Central memory CD8-positive, alpha-beta T cell (primary cell): ENCODE measurements at regions not wholly inside any gene's neighbourhood (a gene's known extent, or its start where the extent isn't known, plus 50 kb on each side); places are given as distances from the start of the nearest gene placed in this dataset.
"Not testable (repeated sequence)": the region's sequence is repeated elsewhere in the genome, so short reads cannot be mapped to it uniquely, and the experiment has no call there.

Source experiments
- ATAC-seq: fragments of 150-1000 bp; cut with Tn5 transposase; replicated peaks from 2 replicates; pipeline ENCODE4 v1.10.0; 2022; ENCODE audit warnings: mild to moderate bottlenecking, moderate FRiP score, moderate number of reproducible peaks; ENCODE audit not compliant: poor library complexity, severe bottlenecking; ENCODE audit errors: extremely low read depth
- DNase-seq, 2 donors: peaks; one replicate each; pipeline ENCODE4 v3.0.0; 2021; ENCODE audit warnings: low spot score in 2 of 2
- H3K27ac Mint-ChIP-seq: one replicate; pipeline ENCODE4 v1.8.0; 2022; ENCODE audit warnings: low read depth, mild to moderate bottlenecking, moderate library complexity, mixed read lengths
- H3K27me3 Mint-ChIP-seq: one replicate; pipeline ENCODE4 v1.8.0; 2022; ENCODE audit warnings: mixed read lengths
- H3K36me3 Mint-ChIP-seq: one replicate; pipeline ENCODE4 v1.8.0; 2022; ENCODE audit warnings: mild to moderate bottlenecking, moderate library complexity, mixed read lengths; ENCODE audit not compliant: insufficient read depth
- H3K4me1 Mint-ChIP-seq: one replicate; pipeline ENCODE4 v1.8.0; 2022; ENCODE audit warnings: mixed read lengths
- H3K4me3 Mint-ChIP-seq: one replicate; pipeline ENCODE4 v1.8.0; 2022; ENCODE audit warnings: mild to moderate bottlenecking, moderate library complexity, mixed read lengths
- H3K9me3 Mint-ChIP-seq: one replicate; pipeline ENCODE4 v1.8.0; 2022; ENCODE audit warnings: mixed read lengths

GRCh38 chr2:23028106-23028505 is 356.9 kb upstream of the KLHL29 start:
- no peaks in the 10 kb centered on the region for H3K4me1 Mint-ChIP-seq
- no peaks in the 10 kb centered on the region for H3K9me3 Mint-ChIP-seq
- no peak overlapping the region for H3K4me3 Mint-ChIP-seq
- no peak for ATAC-seq
- H3K27ac Mint-ChIP-seq = no peak overlapping the region
- no peaks in the 10 kb centered on the region for H3K27me3 Mint-ChIP-seq
- no peaks in the 10 kb centered on the region for H3K36me3 Mint-ChIP-seq
- no peak for DNase-seq

- ATAC-seq (no peak), DNase-seq (no peak)
- H3K4me3 Mint-ChIP-seq = no peak overlapping the region
- no peaks in the 10 kb centered on the region for H3K27me3 Mint-ChIP-seq
- H3K27ac Mint-ChIP-seq = no peak overlapping the region
- H3K36me3 Mint-ChIP-seq = no peaks in the 10 kb centered on the region
- H3K9me3 Mint-ChIP-seq = no peaks in the 10 kb centered on the region
- no peaks in the 10 kb centered on the region for H3K4me1 Mint-ChIP-seq
These were observed 355.9 kb upstream of the KLHL29 start for GRCh38 chr2:23029111-23029510.

- Mint-ChIP-seq H3K4me1 (no peaks in the 10 kb centered on the region), H3K27ac (no peak overlapping the region), H3K9me3 (no peaks in the 10 kb centered on the region), H3K36me3 (no peaks in the 10 kb centered on the region), H3K27me3 (no peaks in the 10 kb centered on the region), H3K4me3 (no peak overlapping the region)
- ATAC-seq = no peak
- DNase-seq = no peak
These were observed 355.0 kb upstream of the KLHL29 start for GRCh38 chr2:23029951-23030350.

GRCh38 chr2:23034996-23035395 is 350.0 kb upstream of the KLHL29 start:
- no peak overlapping the region for H3K4me3 Mint-ChIP-seq
- ATAC-seq (no peak), DNase-seq (no peak)
- H3K27me3 Mint-ChIP-seq = no peaks in the 10 kb centered on the region
- no peaks in the 10 kb centered on the region for H3K4me1 Mint-ChIP-seq
- no peak overlapping the region for H3K27ac Mint-ChIP-seq
- H3K9me3 Mint-ChIP-seq = no peaks in the 10 kb centered on the region
- no peaks in the 10 kb centered on the region for H3K36me3 Mint-ChIP-seq

- no peaks in the 10 kb centered on the region for H3K9me3 Mint-ChIP-seq
- H3K4me1 Mint-ChIP-seq = no peaks in the 10 kb centered on the region
- ATAC-seq = no peak
- DNase-seq = no peak
- no peak overlapping the region for H3K4me3 Mint-ChIP-seq
- no peaks in the 10 kb centered on the region for H3K27me3 Mint-ChIP-seq
- no peak overlapping the region for H3K27ac Mint-ChIP-seq
- H3K36me3 Mint-ChIP-seq = no peaks in the 10 kb centered on the region
These were observed 348.4 kb upstream of the KLHL29 start for GRCh38 chr2:23036629-23037028.

GRCh38 chr2:23037596-23037995 is 347.4 kb upstream of the KLHL29 start:
- H3K9me3 Mint-ChIP-seq = no peaks in the 10 kb centered on the region
- H3K4me3 Mint-ChIP-seq = no peak overlapping the region
- no peak for ATAC-seq
- H3K36me3 Mint-ChIP-seq = no peaks in the 10 kb centered on the region
- H3K4me1 Mint-ChIP-seq = no peaks in the 10 kb centered on the region
- no peaks in the 10 kb centered on the region for H3K27me3 Mint-ChIP-seq
- no peak overlapping the region for H3K27ac Mint-ChIP-seq
- no peak for DNase-seq

- Mint-ChIP-seq H3K27me3 (no peaks in the 10 kb centered on the region), H3K36me3 (no peaks in the 10 kb centered on the region), H3K27ac (no peak overlapping the region), H3K4me3 (no peak overlapping the region), H3K9me3 (no peaks in the 10 kb centered on the region), H3K4me1 (no peaks in the 10 kb centered on the region)
- ATAC-seq = no peak
- no peak for DNase-seq
These were observed 343.5 kb upstream of the KLHL29 start for GRCh38 chr2:23041443-23041842.

GRCh38 chr2:23042216-23042906 is 342.6 kb upstream of the KLHL29 start:
- DNase-seq (no peak), ATAC-seq (no peak)
- Mint-ChIP-seq H3K9me3 (no peaks in the 10 kb centered on the region), H3K27ac (no peak overlapping the region), H3K36me3 (no peaks in the 10 kb centered on the region), H3K27me3 (no peaks in the 10 kb centered on the region), H3K4me3 (no peak overlapping the region), H3K4me1 (no peaks in the 10 kb centered on the region)

- DNase-seq (no peak), ATAC-seq (no peak)
- H3K27me3 Mint-ChIP-seq = no peaks in the 10 kb centered on the region
- H3K36me3 Mint-ChIP-seq = no peaks in the 10 kb centered on the region
- H3K9me3 Mint-ChIP-seq = peaks cover 9% of the 10 kb centered on the region
- H3K4me3 Mint-ChIP-seq = no peak overlapping the region
- H3K27ac Mint-ChIP-seq = no peak overlapping the region
- no peaks in the 10 kb centered on the region for H3K4me1 Mint-ChIP-seq
These were observed 334.6 kb upstream of the KLHL29 start for GRCh38 chr2:23050388-23050787.

- Mint-ChIP-seq H3K36me3 (no peaks in the 10 kb centered on the region), H3K27ac (no peak overlapping the region), H3K4me3 (no peak overlapping the region), H3K4me1 (no peaks in the 10 kb centered on the region), H3K27me3 (no peaks in the 10 kb centered on the region), H3K9me3 (peaks cover 9% of the 10 kb centered on the region)
- DNase-seq = no peak
- ATAC-seq = no peak
These were observed 331.4 kb upstream of the KLHL29 start for GRCh38 chr2:23053601-23054000.

GRCh38 chr2:23055251-23055650 is 329.7 kb upstream of the KLHL29 start:
- Mint-ChIP-seq H3K27ac (no peak overlapping the region), H3K36me3 (no peaks in the 10 kb centered on the region), H3K27me3 (no peaks in the 10 kb centered on the region), H3K9me3 (peaks cover 9% of the 10 kb centered on the region), H3K4me1 (no peaks in the 10 kb centered on the region), H3K4me3 (no peak overlapping the region)
- no peak for ATAC-seq
- DNase-seq = no peak

- not testable (repeated sequence) for H3K4me1 Mint-ChIP-seq, H3K27me3 Mint-ChIP-seq, H3K9me3 Mint-ChIP-seq, DNase-seq, H3K4me3 Mint-ChIP-seq, ATAC-seq, H3K36me3 Mint-ChIP-seq, H3K27ac Mint-ChIP-seq
These were observed 328.1 kb upstream of the KLHL29 start for GRCh38 chr2:23056846-23057245.

GRCh38 chr2:23058435-23058834 is 326.5 kb upstream of the KLHL29 start:
- Mint-ChIP-seq H3K9me3 (no peaks in the 10 kb centered on the region), H3K4me1 (no peaks in the 10 kb centered on the region)

GRCh38 chr2:23065210-23065609 is 319.8 kb upstream of the KLHL29 start:
- H3K27ac Mint-ChIP-seq = no peak overlapping the region
- H3K27me3 Mint-ChIP-seq = no peaks in the 10 kb centered on the region
- H3K4me1 Mint-ChIP-seq = no peaks in the 10 kb centered on the region
- H3K36me3 Mint-ChIP-seq = no peaks in the 10 kb centered on the region
- no peak overlapping the region for H3K4me3 Mint-ChIP-seq
- H3K9me3 Mint-ChIP-seq = peaks cover 4% of the 10 kb centered on the region
- ATAC-seq = no peak
- no peak for DNase-seq

More at GRCh38 chr2:23058435-23058834, 326.5 kb upstream of the KLHL29 start:
- no peak for DNase-seq
- ATAC-seq = no peak
- Mint-ChIP-seq H3K27me3 (no peaks in the 10 kb centered on the region), H3K27ac (no peak overlapping the region), H3K36me3 (no peaks in the 10 kb centered on the region), H3K4me3 (no peak overlapping the region)
